ENCODE measurements at regions not wholly inside any gene's neighbourhood (a gene's known extent, or its start where the extent isn't known, plus 50 kb on each side); places are given as distances from the start of the nearest gene placed in this dataset.

GRCh38 chr1:178572604-178573003, 59.7 kb downstream of the TEX35 start:
- CTCF ChIA-PET = interaction anchor here in 1 of 2 donors (0.9 kb wide), 1 partner anchor 425 kb away, joined by 3 read pairs; no protein-coding TSS in a partner anchor
- no peaks in the 10 kb centered on the region for H3K36me3 ChIP-seq (ENCODE audit: control insufficient read depth in 2 of 2, extremely low read depth in 1 of 2, insufficient read depth in 1 of 2, low read length in 1 of 2)
- DNase-seq = no peak
- Mint-ChIP-seq H3K4me3 (no peak overlapping the region), H3K27ac (no peak overlapping the region), H3K4me1 (peaks cover 0 to 2% (median 0%) of the 10 kb centered on the region in 3 donors), H3K27me3 (peaks cover 4 to 11% of the 10 kb centered on the region in 2 donors), H3K36me3 (no peaks in the 10 kb centered on the region), H3K9me3 (no peaks in the 10 kb centered on the region)
- no peaks in the 10 kb centered on the region for H3K4me1 ChIP-seq (ENCODE audit: control insufficient read depth in 1 of 2, extremely low read depth in 1 of 2, insufficient read depth in 2 of 2, low read length in 2 of 2)
- H3K27ac ChIP-seq (ENCODE audit: low read length) = no peak overlapping the region
- H3K27me3 ChIP-seq (replicated peaks in 1 of 2; ENCODE audit: control insufficient read depth in 2 of 2, extremely low read depth in 1 of 2, insufficient read depth in 2 of 2, low read length in 1 of 2) = peaks cover 0 to 9% of the 10 kb centered on the region in 2 experiments
- H3K4me3 ChIP-seq (ENCODE audit: control insufficient read depth in 1 of 2, extremely low read depth in 1 of 2, low read length in 1 of 2) = no peak overlapping the region
- no peak for ATAC-seq (replicated peaks in 1 of 4)
- H3K9me3 ChIP-seq = no peaks in the 10 kb centered on the region
- POLR2A ChIA-PET = no interaction called here

- no peaks in the 10 kb centered on the region for H3K36me3 Mint-ChIP-seq
- no peak overlapping the region for H3K27ac Mint-ChIP-seq
- peaks cover 0 to 2% (median 0%) of the 10 kb centered on the region in 3 donors for H3K4me1 Mint-ChIP-seq
- POLR2A ChIA-PET = no interaction called here
- Histone ChIP-seq H3K4me3 (ENCODE audit: control insufficient read depth in 1 of 2, extremely low read depth in 1 of 2, low read length in 1 of 2) (no peak overlapping the region), H3K4me1 (ENCODE audit: control insufficient read depth in 1 of 2, extremely low read depth in 1 of 2, insufficient read depth in 2 of 2, low read length in 2 of 2) (no peaks in the 10 kb centered on the region), H3K27me3 (replicated peaks in 1 of 2; ENCODE audit: control insufficient read depth in 2 of 2, extremely low read depth in 1 of 2, insufficient read depth in 2 of 2, low read length in 1 of 2) (peaks cover 0 to 9% of the 10 kb centered on the region in 2 experiments), H3K36me3 (ENCODE audit: control insufficient read depth in 2 of 2, extremely low read depth in 1 of 2, insufficient read depth in 1 of 2, low read length in 1 of 2) (no peaks in the 10 kb centered on the region), H3K27ac (ENCODE audit: low read length) (no peak overlapping the region), H3K9me3 (no peaks in the 10 kb centered on the region)
- CTCF ChIA-PET = no interaction called here
- H3K4me3 Mint-ChIP-seq = no peak overlapping the region
- ATAC-seq (replicated peaks in 1 of 4) (no peak), DNase-seq (no peak)
- WGBS (ENCODE audit: insufficient coverage) = no CpG with 5 or more reads among the region's 3 CpGs
- no peaks in the 10 kb centered on the region for H3K9me3 Mint-ChIP-seq
- peaks cover 4 to 11% of the 10 kb centered on the region in 2 donors for H3K27me3 Mint-ChIP-seq
Observed at GRCh38 chr1:178573330-178573729, 60.4 kb downstream of the TEX35 start.

GRCh38 chr1:178574345-178574744, 61.4 kb downstream of the TEX35 start:
- POLR2A ChIA-PET = no interaction called here
- H3K9me3 Mint-ChIP-seq = no peaks in the 10 kb centered on the region

GRCh38 chr1:178575611-178576361, 62.9 kb downstream of the TEX35 start:
- ATAC-seq (replicated peaks in 1 of 4) (no peak), DNase-seq (no peak)
- Histone ChIP-seq H3K27ac (ENCODE audit: low read length) (no peak overlapping the region), H3K36me3 (ENCODE audit: control insufficient read depth in 2 of 2, extremely low read depth in 1 of 2, insufficient read depth in 1 of 2, low read length in 1 of 2) (no peaks in the 10 kb centered on the region), H3K9me3 (no peaks in the 10 kb centered on the region), H3K4me3 (ENCODE audit: control insufficient read depth in 1 of 2, extremely low read depth in 1 of 2, low read length in 1 of 2) (no peak overlapping the region), H3K27me3 (replicated peaks in 1 of 2; ENCODE audit: control insufficient read depth in 2 of 2, extremely low read depth in 1 of 2, insufficient read depth in 2 of 2, low read length in 1 of 2) (peaks cover 0 to 15% of the 10 kb centered on the region in 2 experiments), H3K4me1 (ENCODE audit: control insufficient read depth in 1 of 2, extremely low read depth in 1 of 2, insufficient read depth in 2 of 2, low read length in 2 of 2) (no peaks in the 10 kb centered on the region)
- WGBS (ENCODE audit: insufficient coverage) = 60% methylated on average over 1 of the region's 3 CpGs
- ChIA-PET CTCF (no interaction called here), POLR2A (interaction anchor here in 1 of 2 donors (0.5 kb wide), 1 partner anchor 34 kb away, joined by 4 read pairs; no protein-coding TSS in a partner anchor)
- H3K27me3 Mint-ChIP-seq = peaks cover 4 to 11% of the 10 kb centered on the region in 2 donors
- peak overlapping the region in 1 of 2 donors; percentile 5 for H3K27ac Mint-ChIP-seq
- no peaks in the 10 kb centered on the region for H3K36me3 Mint-ChIP-seq
- H3K4me1 Mint-ChIP-seq = peaks cover 0 to 2% (median 0%) of the 10 kb centered on the region in 3 donors
- H3K4me3 Mint-ChIP-seq = no peak overlapping the region
- no peaks in the 10 kb centered on the region for H3K9me3 Mint-ChIP-seq

More at GRCh38 chr1:178574345-178574744, 61.4 kb downstream of the TEX35 start:
- Histone ChIP-seq H3K27ac (ENCODE audit: low read length) (no peak overlapping the region), H3K9me3 (no peaks in the 10 kb centered on the region), H3K4me3 (ENCODE audit: control insufficient read depth in 1 of 2, extremely low read depth in 1 of 2, low read length in 1 of 2) (no peak overlapping the region), H3K4me1 (ENCODE audit: control insufficient read depth in 1 of 2, extremely low read depth in 1 of 2, insufficient read depth in 2 of 2, low read length in 2 of 2) (no peaks in the 10 kb centered on the region), H3K27me3 (replicated peaks in 1 of 2; ENCODE audit: control insufficient read depth in 2 of 2, extremely low read depth in 1 of 2, insufficient read depth in 2 of 2, low read length in 1 of 2) (peaks cover 0 to 9% of the 10 kb centered on the region in 2 experiments), H3K36me3 (ENCODE audit: control insufficient read depth in 2 of 2, extremely low read depth in 1 of 2, insufficient read depth in 1 of 2, low read length in 1 of 2) (no peaks in the 10 kb centered on the region)
- Mint-ChIP-seq H3K4me3 (no peak overlapping the region), H3K27ac (no peak overlapping the region), H3K4me1 (peaks cover 0 to 2% (median 0%) of the 10 kb centered on the region in 3 donors), H3K27me3 (peaks cover 4 to 11% of the 10 kb centered on the region in 2 donors), H3K36me3 (no peaks in the 10 kb centered on the region)
- WGBS (ENCODE audit: insufficient coverage) = no CpG with 5 or more reads among the region's 2 CpGs
- ATAC-seq (replicated peaks in 1 of 4) (no peak), DNase-seq (no peak)
- CTCF ChIA-PET = no interaction called here

GRCh38 chr1:178576841-178577240, 63.9 kb downstream of the TEX35 start:
- H3K36me3 Mint-ChIP-seq = no peaks in the 10 kb centered on the region
- Histone ChIP-seq H3K4me3 (ENCODE audit: control insufficient read depth in 1 of 2, extremely low read depth in 1 of 2, low read length in 1 of 2) (no peak overlapping the region), H3K4me1 (ENCODE audit: control insufficient read depth in 1 of 2, extremely low read depth in 1 of 2, insufficient read depth in 2 of 2, low read length in 2 of 2) (no peaks in the 10 kb centered on the region), H3K27ac (ENCODE audit: low read length) (no peak overlapping the region), H3K9me3 (no peaks in the 10 kb centered on the region), H3K36me3 (ENCODE audit: control insufficient read depth in 2 of 2, extremely low read depth in 1 of 2, insufficient read depth in 1 of 2, low read length in 1 of 2) (no peaks in the 10 kb centered on the region), H3K27me3 (replicated peaks in 1 of 2; ENCODE audit: control insufficient read depth in 2 of 2, extremely low read depth in 1 of 2, insufficient read depth in 2 of 2, low read length in 1 of 2) (peaks cover 0 to 15% of the 10 kb centered on the region in 2 experiments)
- ATAC-seq (replicated peaks in 1 of 4) (no peak), DNase-seq (no peak)
- H3K4me3 Mint-ChIP-seq = no peak overlapping the region
- H3K27ac Mint-ChIP-seq = no peak overlapping the region
- POLR2A ChIA-PET = no interaction called here
- CTCF ChIA-PET = no interaction called here
- H3K4me1 Mint-ChIP-seq = peaks cover 0 to 2% (median 0%) of the 10 kb centered on the region in 3 donors
- peaks cover 2 to 9% of the 10 kb centered on the region in 2 donors for H3K27me3 Mint-ChIP-seq
- H3K9me3 Mint-ChIP-seq = no peaks in the 10 kb centered on the region
- no CpG with 5 or more reads among the region's 6 CpGs for WGBS (ENCODE audit: insufficient coverage)

- Mint-ChIP-seq H3K27ac (no peak overlapping the region), H3K27me3 (peaks cover 5% of the 10 kb centered on the region in 2 donors), H3K9me3 (no peaks in the 10 kb centered on the region), H3K4me3 (no peak overlapping the region), H3K4me1 (peaks cover 0 to 2% (median 0%) of the 10 kb centered on the region in 3 donors), H3K36me3 (no peaks in the 10 kb centered on the region)
- Histone ChIP-seq H3K27ac (ENCODE audit: low read length) (no peak overlapping the region), H3K4me3 (ENCODE audit: control insufficient read depth in 1 of 2, extremely low read depth in 1 of 2, low read length in 1 of 2) (no peak overlapping the region), H3K27me3 (replicated peaks in 1 of 2; ENCODE audit: control insufficient read depth in 2 of 2, extremely low read depth in 1 of 2, insufficient read depth in 2 of 2, low read length in 1 of 2) (peaks cover 0 to 15% of the 10 kb centered on the region in 2 experiments), H3K9me3 (no peaks in the 10 kb centered on the region), H3K36me3 (ENCODE audit: control insufficient read depth in 2 of 2, extremely low read depth in 1 of 2, insufficient read depth in 1 of 2, low read length in 1 of 2) (no peaks in the 10 kb centered on the region), H3K4me1 (ENCODE audit: control insufficient read depth in 1 of 2, extremely low read depth in 1 of 2, insufficient read depth in 2 of 2, low read length in 2 of 2) (no peaks in the 10 kb centered on the region)
- POLR2A ChIA-PET = no interaction called here
- ATAC-seq (replicated peaks in 1 of 4) = no peak
- CTCF ChIA-PET = interaction anchor here in 1 of 2 donors (0.6 kb wide), 1 partner anchor 174 kb away, joined by 8 read pairs; no protein-coding TSS in a partner anchor
- no peak for DNase-seq
- WGBS (ENCODE audit: insufficient coverage) = no CpG with 5 or more reads among the region's 4 CpGs
Observed at GRCh38 chr1:178577882-178578281, 65.0 kb downstream of the TEX35 start.

Measured in T-cell (primary cell).